HEK293 (cell line): ENCODE measurements at regions not wholly inside any gene's neighbourhood (a gene's known extent, or its start where the extent isn't known, plus 50 kb on each side); places are given as distances from the start of the nearest gene placed in this dataset.

Source experiments
- CTCF ChIA-PET: fragments of 350-600 bp; formaldehyde crosslinking; extraction: SDS; loops from one replicate; lab custom pipeline; 2021; ENCODE audit warnings: antibody characterized with exemption; lab: Yijun Ruan, JAX
- POLR2A ChIA-PET: fragments of 300-600 bp; formaldehyde crosslinking; extraction: SDS; loops from one replicate; lab custom pipeline; 2020; ENCODE audit warnings: antibody characterized with exemption, inconsistent platforms; lab: Yijun Ruan, JAX
- H3K27ac ChIP-seq: fragments of 200-500 bp; sonication (Bioruptor generic); 2 replicates; pipeline ENCODE4 v1.5.1; 2014; ENCODE audit warnings: low read depth, low read length, control low read depth, inconsistent platforms; ENCODE audit errors: extremely low read depth
- H3K36me3 ChIP-seq, 2 experiments: fragments of 200-500 bp in 1 of 2; sonication (Bioruptor generic) in 1 of 2; 1 replicate in 1 of 2; 2 replicates in 1 of 2; pipeline ENCODE4 v1.5.1; 2014 to 2017; ENCODE audit warnings: inconsistent platforms in 2 of 2, low read length in 2 of 2; ENCODE audit not compliant: control insufficient read depth in 2 of 2, insufficient read depth in 1 of 2
- H3K4me1 ChIP-seq: fragments of 200-500 bp; sonication (Bioruptor generic); 2 replicates; pipeline ENCODE4 v1.5.1; 2014; ENCODE audit warnings: mild to moderate bottlenecking, low read length, inconsistent platforms; ENCODE audit not compliant: control insufficient read depth, insufficient read depth
- H3K4me3 ChIP-seq: 2 replicates; pipeline ENCODE4 v1.5.1; 2011; ENCODE audit warnings: low read depth, mild to moderate bottlenecking, control low read depth, low read length, moderate library complexity
- H3K9me3 ChIP-seq: fragments of 200-500 bp; sonication (Bioruptor generic); 2 replicates; pipeline ENCODE4 v1.5.1; 2014; ENCODE audit warnings: low read depth, low read length, inconsistent platforms; ENCODE audit not compliant: control insufficient read depth, insufficient read depth
- HOXA7 ChIP-seq: sonication (generic); formaldehyde crosslinking; IDR thresholded peaks from 2 replicates; pipeline ENCODE4 v1.8.1; 2022; ENCODE audit warnings: missing genetic modification reagents, borderline replicate concordance
- IKZF3 ChIP-seq: fragments of 450-650 bp; IDR thresholded peaks from 2 replicates; pipeline ENCODE4 v1.5.0; 2018; ENCODE audit warnings: missing biosample characterization, mild to moderate bottlenecking, missing genetic modification characterization, moderate library complexity
- KLF16 ChIP-seq: fragments of 450-650 bp; formaldehyde crosslinking; IDR thresholded peaks from 2 replicates; pipeline ENCODE4 v1.5.1; 2017; ENCODE audit warnings: missing biosample characterization, missing genetic modification characterization
- SCRT1 ChIP-seq: fragments of 450-650 bp; formaldehyde crosslinking; IDR thresholded peaks from 2 replicates; pipeline ENCODE4 v1.5.1; 2016; ENCODE audit warnings: missing biosample characterization, missing genetic modification characterization, borderline replicate concordance
- WT1 ChIP-seq: fragments of 450-650 bp; formaldehyde crosslinking; IDR thresholded peaks from 2 replicates; pipeline ENCODE4 v1.5.1; 2016; ENCODE audit warnings: missing biosample characterization, missing genetic modification characterization
- ZBTB20 ChIP-seq: fragments of 450-650 bp; formaldehyde crosslinking; IDR thresholded peaks from 2 replicates; pipeline ENCODE4 v1.5.1; 2016; ENCODE audit warnings: missing biosample characterization, missing genetic modification characterization
- ZNF133 ChIP-seq: fragments of 450-650 bp; formaldehyde crosslinking; IDR thresholded peaks from 2 replicates; pipeline ENCODE4 v1.5.1; 2016; ENCODE audit warnings: missing biosample characterization, missing genetic modification characterization
- ZNF138 ChIP-seq: fragments of 450-650 bp; formaldehyde crosslinking; IDR thresholded peaks from 2 replicates; pipeline ENCODE4 v1.5.1; 2016; ENCODE audit warnings: missing biosample characterization, missing genetic modification characterization, borderline replicate concordance
- ZNF155 ChIP-seq: fragments of 450-650 bp; formaldehyde crosslinking; IDR thresholded peaks from 2 replicates; pipeline ENCODE4 v1.5.1; 2016; ENCODE audit warnings: missing biosample characterization, missing genetic modification characterization
- ZNF366 ChIP-seq: fragments of 450-650 bp; formaldehyde crosslinking; conservative IDR thresholded peaks from 2 replicates; pipeline ENCODE4 v1.5.1; 2016; ENCODE audit warnings: missing biosample characterization, missing genetic modification characterization
- ZNF529 ChIP-seq: fragments of 450-650 bp; formaldehyde crosslinking; IDR thresholded peaks from 2 replicates; pipeline ENCODE4 v1.5.1; 2017; ENCODE audit warnings: missing genetic modification characterization, missing biosample characterization; ENCODE audit not compliant: insufficient replicate concordance
- ZNF544 ChIP-seq: fragments of 450-650 bp; formaldehyde crosslinking; IDR thresholded peaks from 2 replicates; pipeline ENCODE4 v1.5.0; 2017; ENCODE audit warnings: missing biosample characterization, missing genetic modification characterization
- ZNF548 ChIP-seq: fragments of 450-650 bp; formaldehyde crosslinking; IDR thresholded peaks from 2 replicates; pipeline ENCODE4 v1.5.1; 2016; ENCODE audit warnings: missing biosample characterization, missing genetic modification characterization
- ZNF600 ChIP-seq: fragments of 450-650 bp; formaldehyde crosslinking; IDR thresholded peaks from 2 replicates; pipeline ENCODE4 v1.5.1; 2016; ENCODE audit warnings: missing biosample characterization, missing genetic modification characterization
- ZNF629 ChIP-seq: fragments of 450-650 bp; formaldehyde crosslinking; IDR thresholded peaks from 2 replicates; pipeline ENCODE4 v1.5.1; 2017; ENCODE audit warnings: missing biosample characterization, missing genetic modification characterization
- ZNF654 ChIP-seq: fragments of 450-650 bp; formaldehyde crosslinking; IDR thresholded peaks from 2 replicates; pipeline ENCODE4 v1.5.1; 2016; ENCODE audit warnings: low read depth, missing biosample characterization, missing genetic modification characterization
- ZNF747 ChIP-seq: fragments of 450-650 bp; formaldehyde crosslinking; IDR thresholded peaks from 2 replicates; pipeline ENCODE4 v1.5.1; 2016; ENCODE audit warnings: missing biosample characterization, missing genetic modification characterization
- ZNF837 ChIP-seq: fragments of 450-650 bp; formaldehyde crosslinking; IDR thresholded peaks from 2 replicates; pipeline ENCODE4 v1.5.1; 2016; ENCODE audit warnings: missing biosample characterization, missing genetic modification characterization
- TF ChIP-seq, protein P1 (sequence below): fragments of 450-650 bp; formaldehyde crosslinking; IDR thresholded peaks from 2 replicates; pipeline ENCODE4 v1.5.1; 2017; ENCODE audit warnings: missing biosample characterization, missing genetic modification characterization
- TF ChIP-seq, protein P2 (sequence below): fragments of 450-650 bp; formaldehyde crosslinking; IDR thresholded peaks from 2 replicates; pipeline ENCODE4 v1.5.1; 2017; ENCODE audit warnings: missing biosample characterization, missing genetic modification characterization
- TF ChIP-seq, protein P3 (sequence below): fragments of 450-650 bp; formaldehyde crosslinking; IDR thresholded peaks from 2 replicates; pipeline ENCODE4 v1.5.1; 2016; ENCODE audit warnings: missing biosample characterization, missing genetic modification characterization
- TF ChIP-seq, protein P4 (sequence below): fragments of 450-650 bp; formaldehyde crosslinking; IDR thresholded peaks from 2 replicates; pipeline ENCODE4 v1.5.1; 2016; ENCODE audit warnings: missing biosample characterization, missing genetic modification characterization
- TF ChIP-seq, protein P5 (sequence below): fragments of 450-650 bp; formaldehyde crosslinking; IDR thresholded peaks from 2 replicates; pipeline ENCODE4 v1.5.1; 2016; ENCODE audit warnings: missing biosample characterization, missing genetic modification characterization

DNA sequence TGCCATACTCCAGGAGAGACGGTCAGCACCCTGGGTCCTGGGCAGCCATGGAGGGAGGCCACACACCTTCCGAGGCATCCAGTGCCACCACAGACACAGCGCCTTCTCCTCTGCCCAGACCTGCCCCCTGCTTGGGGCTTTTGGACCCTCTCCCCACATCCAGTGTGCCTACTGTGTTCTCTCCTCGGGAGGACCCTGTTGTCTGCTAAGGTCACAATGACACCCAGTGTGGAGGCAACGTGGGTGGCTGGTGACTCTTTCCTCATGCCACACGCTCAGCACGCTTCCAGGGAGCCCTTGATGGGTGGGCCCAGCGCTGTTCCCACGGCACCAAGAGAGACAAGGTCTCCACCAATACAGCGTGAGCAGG lies 251.9 kb downstream of the EIPR1 start (continued):
- TF ChIP-seq ZNF138 (tag by site-specific recombination) = no peak
- no peak for TF ChIP-seq ZNF629 (tag by site-specific recombination)

DNA sequence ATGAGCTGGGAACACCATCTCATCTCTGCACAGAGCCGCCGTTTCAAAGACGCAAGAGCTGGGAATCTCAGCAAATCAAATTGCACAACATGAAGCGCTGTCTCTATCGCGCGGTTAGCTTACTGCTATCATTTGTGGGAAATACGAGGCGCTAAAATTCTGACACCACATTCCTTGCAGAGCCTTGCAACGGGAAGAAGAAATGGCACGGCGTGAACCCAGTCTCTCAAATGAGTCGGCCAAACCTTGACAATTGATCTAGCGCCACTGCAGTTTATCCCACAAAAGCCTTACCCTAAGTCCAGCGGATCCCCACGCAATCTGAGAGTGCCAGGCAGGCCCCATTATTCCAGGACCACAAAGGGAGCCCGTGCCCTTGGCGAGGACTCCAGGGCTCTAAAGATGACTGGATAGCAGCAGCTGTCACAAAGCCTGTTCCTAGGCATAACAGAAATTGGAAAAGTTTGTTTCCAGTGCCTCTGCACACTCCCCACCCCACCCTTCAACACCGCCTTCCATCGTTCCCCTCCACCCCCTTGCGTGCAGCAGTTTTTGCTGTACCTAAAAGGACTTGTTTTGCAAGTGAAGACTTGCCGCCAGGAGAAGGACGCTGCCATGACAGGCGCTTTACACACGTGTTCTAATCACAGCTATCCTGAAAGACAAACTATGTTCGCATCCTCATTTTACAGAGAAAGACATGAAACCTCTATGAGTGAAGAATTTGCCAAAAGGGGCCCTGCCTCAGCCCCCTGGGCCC lies 252.4 kb downstream of the EIPR1 start:
- no peaks in the 10 kb centered on the region for H3K4me1 ChIP-seq
- POLR2A ChIA-PET = no interaction called here
- TF ChIP-seq, protein P1, sequence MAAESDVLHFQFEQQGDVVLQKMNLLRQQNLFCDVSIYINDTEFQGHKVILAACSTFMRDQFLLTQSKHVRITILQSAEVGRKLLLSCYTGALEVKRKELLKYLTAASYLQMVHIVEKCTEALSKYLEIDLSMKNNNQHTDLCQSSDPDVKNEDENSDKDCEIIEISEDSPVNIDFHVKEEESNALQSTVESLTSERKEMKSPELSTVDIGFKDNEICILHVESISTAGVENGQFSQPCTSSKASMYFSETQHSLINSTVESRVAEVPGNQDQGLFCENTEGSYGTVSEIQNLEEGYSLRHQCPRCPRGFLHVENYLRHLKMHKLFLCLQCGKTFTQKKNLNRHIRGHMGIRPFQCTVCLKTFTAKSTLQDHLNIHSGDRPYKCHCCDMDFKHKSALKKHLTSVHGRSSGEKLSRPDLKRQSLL = no peak
- TF ChIP-seq IKZF3 (tag by site-specific recombination) = no peak
- TF ChIP-seq, all 188 proteins: peak for 0
- H3K27ac ChIP-seq = no peak overlapping the region
- H3K36me3 ChIP-seq = no peaks in the 10 kb centered on the region
- CTCF ChIA-PET = no interaction called here
- H3K9me3 ChIP-seq = no peaks in the 10 kb centered on the region
- H3K4me3 ChIP-seq = no peak overlapping the region

DNA sequence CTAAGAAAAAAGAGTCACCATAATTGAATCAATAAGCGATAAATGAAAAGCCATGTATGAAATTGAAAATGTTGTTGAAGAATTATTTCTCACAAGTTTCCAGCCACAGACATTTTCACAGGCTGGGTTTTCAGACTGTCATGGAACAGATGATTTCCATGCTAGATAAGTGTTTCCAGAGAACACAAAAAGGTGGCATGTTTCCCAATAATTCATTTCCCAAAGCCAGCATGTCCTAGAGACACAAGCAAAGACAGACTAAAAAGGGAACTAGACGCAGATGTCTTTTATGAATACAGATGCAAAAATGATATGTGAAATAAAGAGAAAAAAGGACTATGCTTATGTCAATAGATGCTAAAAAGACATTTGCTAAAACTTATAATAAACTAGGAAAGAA lies 255.1 kb downstream of the EIPR1 start:
- no peaks in the 10 kb centered on the region for H3K36me3 ChIP-seq
- TF ChIP-seq ZNF544 (no peak), ZNF548 (tag by site-specific recombination) (no peak), ZNF133 (tag by site-specific recombination) (no peak), WT1 (no peak), ZNF529 (tag by site-specific recombination) (no peak)
- TF ChIP-seq, protein P2, sequence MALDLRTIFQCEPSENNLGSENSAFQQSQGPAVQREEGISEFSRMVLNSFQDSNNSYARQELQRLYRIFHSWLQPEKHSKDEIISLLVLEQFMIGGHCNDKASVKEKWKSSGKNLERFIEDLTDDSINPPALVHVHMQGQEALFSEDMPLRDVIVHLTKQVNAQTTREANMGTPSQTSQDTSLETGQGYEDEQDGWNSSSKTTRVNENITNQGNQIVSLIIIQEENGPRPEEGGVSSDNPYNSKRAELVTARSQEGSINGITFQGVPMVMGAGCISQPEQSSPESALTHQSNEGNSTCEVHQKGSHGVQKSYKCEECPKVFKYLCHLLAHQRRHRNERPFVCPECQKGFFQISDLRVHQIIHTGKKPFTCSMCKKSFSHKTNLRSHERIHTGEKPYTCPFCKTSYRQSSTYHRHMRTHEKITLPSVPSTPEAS (tag by site-specific recombination) = no peak
- TF ChIP-seq, protein P3, sequence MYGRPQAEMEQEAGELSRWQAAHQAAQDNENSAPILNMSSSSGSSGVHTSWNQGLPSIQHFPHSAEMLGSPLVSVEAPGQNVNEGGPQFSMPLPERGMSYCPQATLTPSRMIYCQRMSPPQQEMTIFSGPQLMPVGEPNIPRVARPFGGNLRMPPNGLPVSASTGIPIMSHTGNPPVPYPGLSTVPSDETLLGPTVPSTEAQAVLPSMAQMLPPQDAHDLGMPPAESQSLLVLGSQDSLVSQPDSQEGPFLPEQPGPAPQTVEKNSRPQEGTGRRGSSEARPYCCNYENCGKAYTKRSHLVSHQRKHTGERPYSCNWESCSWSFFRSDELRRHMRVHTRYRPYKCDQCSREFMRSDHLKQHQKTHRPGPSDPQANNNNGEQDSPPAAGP (tag by site-specific recombination) = no peak
- ChIA-PET POLR2A (no interaction called here), CTCF (no interaction called here)
- no peaks in the 10 kb centered on the region for H3K9me3 ChIP-seq
- no peak overlapping the region for H3K4me3 ChIP-seq
- no peaks in the 10 kb centered on the region for H3K4me1 ChIP-seq
- no peak overlapping the region for H3K27ac ChIP-seq

DNA sequence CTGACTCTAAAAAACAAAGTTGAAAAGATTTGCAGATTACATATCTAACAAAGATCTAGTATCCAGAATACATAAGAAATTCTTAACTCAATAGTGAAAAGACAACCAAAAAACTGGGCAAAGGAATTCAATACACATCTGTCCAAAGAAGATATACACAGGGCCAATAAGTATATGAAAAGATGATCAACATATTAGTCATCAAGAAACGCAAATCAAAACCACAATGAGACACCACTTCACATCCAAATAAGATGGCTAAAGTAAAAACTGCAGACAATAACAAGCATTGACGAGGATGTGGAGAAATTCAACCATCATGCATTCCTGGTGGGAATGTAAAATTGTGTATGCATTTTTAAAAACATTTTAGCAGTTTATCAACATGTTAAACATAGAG lies 256.0 kb downstream of the EIPR1 start:
- CTCF ChIA-PET = no interaction called here
- H3K4me1 ChIP-seq = no peaks in the 10 kb centered on the region
- POLR2A ChIA-PET = no interaction called here
- H3K27ac ChIP-seq = no peak overlapping the region
- H3K36me3 ChIP-seq = no peaks in the 10 kb centered on the region
- H3K4me3 ChIP-seq = no peak overlapping the region
- H3K9me3 ChIP-seq = no peaks in the 10 kb centered on the region
- TF ChIP-seq ZNF747 (no peak), ZNF600 (no peak), HOXA7 (no peak), KLF16 (no peak), ZNF155 (tag by site-specific recombination) (no peak), ZNF366 (tag by site-specific recombination) (no peak), SCRT1 (tag by site-specific recombination) (no peak), ZBTB20 (no peak), ZNF654 (tag by site-specific recombination) (no peak), ZNF837 (no peak)
- TF ChIP-seq, protein P4, sequence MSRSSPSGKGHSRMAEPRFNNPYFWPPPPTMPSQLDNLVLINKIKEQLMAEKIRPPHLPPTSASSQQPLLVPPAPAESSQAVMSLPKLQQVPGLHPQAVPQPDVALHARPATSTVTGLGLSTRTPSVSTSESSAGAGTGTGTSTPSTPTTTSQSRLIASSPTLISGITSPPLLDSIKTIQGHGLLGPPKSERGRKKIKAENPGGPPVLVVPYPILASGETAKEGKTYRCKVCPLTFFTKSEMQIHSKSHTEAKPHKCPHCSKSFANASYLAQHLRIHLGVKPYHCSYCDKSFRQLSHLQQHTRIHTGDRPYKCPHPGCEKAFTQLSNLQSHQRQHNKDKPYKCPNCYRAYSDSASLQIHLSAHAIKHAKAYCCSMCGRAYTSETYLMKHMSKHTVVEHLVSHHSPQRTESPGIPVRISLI (tag by site-specific recombination) = no peak
- TF ChIP-seq, protein P5, sequence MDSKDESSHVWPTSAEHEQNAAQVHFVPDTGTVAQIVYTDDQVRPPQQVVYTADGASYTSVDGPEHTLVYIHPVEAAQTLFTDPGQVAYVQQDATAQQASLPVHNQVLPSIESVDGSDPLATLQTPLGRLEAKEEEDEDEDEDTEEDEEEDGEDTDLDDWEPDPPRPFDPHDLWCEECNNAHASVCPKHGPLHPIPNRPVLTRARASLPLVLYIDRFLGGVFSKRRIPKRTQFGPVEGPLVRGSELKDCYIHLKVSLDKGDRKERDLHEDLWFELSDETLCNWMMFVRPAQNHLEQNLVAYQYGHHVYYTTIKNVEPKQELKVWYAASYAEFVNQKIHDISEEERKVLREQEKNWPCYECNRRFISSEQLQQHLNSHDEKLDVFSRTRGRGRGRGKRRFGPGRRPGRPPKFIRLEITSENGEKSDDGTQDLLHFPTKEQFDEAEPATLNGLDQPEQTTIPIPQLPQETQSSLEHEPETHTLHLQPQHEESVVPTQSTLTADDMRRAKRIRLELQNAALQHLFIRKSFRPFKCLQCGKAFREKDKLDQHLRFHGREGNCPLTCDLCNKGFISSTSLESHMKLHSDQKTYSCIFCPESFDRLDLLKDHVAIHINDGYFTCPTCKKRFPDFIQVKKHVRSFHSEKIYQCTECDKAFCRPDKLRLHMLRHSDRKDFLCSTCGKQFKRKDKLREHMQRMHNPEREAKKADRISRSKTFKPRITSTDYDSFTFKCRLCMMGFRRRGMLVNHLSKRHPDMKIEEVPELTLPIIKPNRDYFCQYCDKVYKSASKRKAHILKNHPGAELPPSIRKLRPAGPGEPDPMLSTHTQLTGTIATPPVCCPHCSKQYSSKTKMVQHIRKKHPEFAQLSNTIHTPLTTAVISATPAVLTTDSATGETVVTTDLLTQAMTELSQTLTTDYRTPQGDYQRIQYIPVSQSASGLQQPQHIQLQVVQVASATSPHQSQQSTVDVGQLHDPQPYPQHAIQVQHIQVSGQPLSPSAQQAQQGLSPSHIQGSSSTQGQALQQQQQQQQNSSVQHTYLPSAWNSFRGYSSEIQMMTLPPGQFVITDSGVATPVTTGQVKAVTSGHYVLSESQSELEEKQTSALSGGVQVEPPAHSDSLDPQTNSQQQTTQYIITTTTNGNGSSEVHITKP = no peak
